Thymus (tissue), 11 donors: ENCODE measurements at regions not wholly inside any gene's neighbourhood (a gene's known extent, or its start where the extent isn't known, plus 50 kb on each side); places are given as distances from the start of the nearest gene placed in this dataset.

Source experiments
- DNase-seq, 9 donors: peaks; one replicate each; pipeline ENCODE4 v3.0.0-alpha.2; 2013; ENCODE audit warnings: low spot score in 9 of 9, low read depth in 6 of 9, missing footprints in 1 of 9
- H3K27ac ChIP-seq, 2 donors: one replicate each; pipeline ENCODE4 v1.5.1; 2013; ENCODE audit warnings: control low read depth in 1 of 2, low read depth in 1 of 2, low read length in 1 of 2, mild to moderate bottlenecking in 1 of 2, moderate library complexity in 1 of 2
- H3K27me3 ChIP-seq, 2 donors: one replicate each; pipeline ENCODE4 v1.5.1; 2013; ENCODE audit warnings: low read length in 1 of 2; ENCODE audit not compliant: control insufficient read depth in 2 of 2, insufficient read depth in 1 of 2
- H3K36me3 ChIP-seq, 2 donors: one replicate each; pipeline ENCODE4 v1.5.1; 2013; ENCODE audit warnings: low read length in 1 of 2, mild to moderate bottlenecking in 1 of 2, moderate library complexity in 1 of 2; ENCODE audit not compliant: control insufficient read depth in 2 of 2, insufficient read depth in 2 of 2
- H3K4me1 ChIP-seq, 2 donors: one replicate each; pipeline ENCODE4 v1.5.1; 2013; ENCODE audit warnings: low read length in 2 of 2; ENCODE audit not compliant: control insufficient read depth in 2 of 2, insufficient read depth in 2 of 2
- H3K4me3 ChIP-seq, 2 donors: one replicate each; pipeline ENCODE4 v1.5.1; 2013; ENCODE audit warnings: low read length in 2 of 2, control low read depth in 1 of 2, mild to moderate bottlenecking in 1 of 2
- H3K9me3 ChIP-seq, 2 donors: one replicate each; pipeline ENCODE4 v1.5.1; 2013; ENCODE audit warnings: low read length in 1 of 2, mild to moderate bottlenecking in 1 of 2; ENCODE audit not compliant: control insufficient read depth in 2 of 2, insufficient read depth in 1 of 2
- WGBS: extraction: QIAGEN DNeasy Blood & Tissue Kit; methylation state at CpG from one replicate; pipeline ENCODE4 v1.1.7; 2013; 5-methylcytosine and 5-hydroxymethylcytosine counted together
- donor health status: healthy.

GRCh38 chr7:27299861-27300260 lies 57.3 kb downstream of the EVX1 start:
- Histone ChIP-seq H3K27me3 (no peaks in the 10 kb centered on the region), H3K9me3 (no peaks in the 10 kb centered on the region), H3K27ac (no peak overlapping the region), H3K4me1 (no peaks in the 10 kb centered on the region), H3K36me3 (no peaks in the 10 kb centered on the region), H3K4me3 (no peak overlapping the region)
- 99% methylated on average over 3 of the region's 3 CpGs for WGBS
- no peak for DNase-seq

- H3K4me3 ChIP-seq = no peak overlapping the region
- no peaks in the 10 kb centered on the region for H3K36me3 ChIP-seq
- WGBS = 90% methylated on average over 3 of the region's 3 CpGs
- no peak for DNase-seq
- H3K27ac ChIP-seq = no peak overlapping the region
- H3K4me1 ChIP-seq = no peaks in the 10 kb centered on the region
- no peaks in the 10 kb centered on the region for H3K27me3 ChIP-seq
- H3K9me3 ChIP-seq = no peaks in the 10 kb centered on the region
Observed at GRCh38 chr7:27300421-27300820, 57.8 kb downstream of the EVX1 start.

- no peak for DNase-seq
- WGBS = 93% methylated on average over 2 of the region's 2 CpGs
- H3K36me3 ChIP-seq = no peaks in the 10 kb centered on the region
- H3K27me3 ChIP-seq = no peaks in the 10 kb centered on the region
- no peaks in the 10 kb centered on the region for H3K4me1 ChIP-seq
- no peak overlapping the region for H3K4me3 ChIP-seq
- H3K27ac ChIP-seq = no peak overlapping the region
- no peaks in the 10 kb centered on the region for H3K9me3 ChIP-seq
Observed at GRCh38 chr7:27302590-27302989, 60.0 kb downstream of the EVX1 start.

- Histone ChIP-seq H3K9me3 (no peaks in the 10 kb centered on the region), H3K36me3 (no peaks in the 10 kb centered on the region), H3K27me3 (no peaks in the 10 kb centered on the region), H3K4me3 (no peak overlapping the region), H3K27ac (no peak overlapping the region), H3K4me1 (no peaks in the 10 kb centered on the region)
- DNase-seq = no peak
- WGBS = 87% methylated on average over 5 of the region's 5 CpGs
Observed at GRCh38 chr7:27303026-27303425, 60.4 kb downstream of the EVX1 start.

GRCh38 chr7:27305854-27306253 lies 63.3 kb downstream of the EVX1 start:
- no peaks in the 10 kb centered on the region for H3K36me3 ChIP-seq
- H3K27me3 ChIP-seq = no peaks in the 10 kb centered on the region
- H3K27ac ChIP-seq = no peak overlapping the region
- no peak overlapping the region for H3K4me3 ChIP-seq
- H3K9me3 ChIP-seq = no peaks in the 10 kb centered on the region
- 95% methylated on average over 6 of the region's 6 CpGs for WGBS
- DNase-seq = no peak
- no peaks in the 10 kb centered on the region for H3K4me1 ChIP-seq

GRCh38 chr7:27312820-27313219 lies 70.2 kb downstream of the EVX1 start:
- WGBS = 89% methylated on average over 4 of the region's 4 CpGs
- H3K9me3 ChIP-seq = no peaks in the 10 kb centered on the region
- no peak overlapping the region for H3K27ac ChIP-seq
- H3K4me1 ChIP-seq = no peaks in the 10 kb centered on the region
- H3K36me3 ChIP-seq = no peaks in the 10 kb centered on the region
- DNase-seq = no peak
- H3K4me3 ChIP-seq = no peak overlapping the region
- peaks cover 0 to 3% of the 10 kb centered on the region in 2 donors for H3K27me3 ChIP-seq

GRCh38 chr7:27314111-27314510 lies 71.5 kb downstream of the EVX1 start:
- 13% methylated on average over 3 of the region's 3 CpGs for WGBS
- Histone ChIP-seq H3K27me3 (peaks cover 0 to 3% of the 10 kb centered on the region in 2 donors), H3K4me1 (no peaks in the 10 kb centered on the region), H3K36me3 (no peaks in the 10 kb centered on the region), H3K9me3 (no peaks in the 10 kb centered on the region), H3K27ac (no peak overlapping the region), H3K4me3 (no peak overlapping the region)
- DNase-seq = no peak

GRCh38 chr7:27315066-27315465 lies 72.5 kb downstream of the EVX1 start:
- H3K27ac ChIP-seq = no peak overlapping the region

GRCh38 chr7:27316311-27316710 lies 73.7 kb downstream of the EVX1 start:
- Histone ChIP-seq H3K4me1 (no peaks in the 10 kb centered on the region), H3K36me3 (no peaks in the 10 kb centered on the region), H3K4me3 (no peak overlapping the region), H3K9me3 (no peaks in the 10 kb centered on the region), H3K27me3 (peaks cover 0 to 3% of the 10 kb centered on the region in 2 donors), H3K27ac (no peak overlapping the region)
- WGBS = 93% methylated on average over 3 of the region's 3 CpGs
- no peak for DNase-seq

More at GRCh38 chr7:27315066-27315465, 72.5 kb downstream of the EVX1 start:
- 95% methylated on average over 5 of the region's 5 CpGs for WGBS
- Histone ChIP-seq H3K36me3 (no peaks in the 10 kb centered on the region), H3K27me3 (peaks cover 0 to 3% of the 10 kb centered on the region in 2 donors), H3K4me1 (no peaks in the 10 kb centered on the region), H3K9me3 (no peaks in the 10 kb centered on the region), H3K4me3 (no peak overlapping the region)
- DNase-seq = no peak

GRCh38 chr7:27324246-27324645 lies 81.6 kb downstream of the EVX1 start:
- Histone ChIP-seq H3K27ac (no peak overlapping the region), H3K36me3 (no peaks in the 10 kb centered on the region), H3K9me3 (no peaks in the 10 kb centered on the region), H3K4me1 (no peaks in the 10 kb centered on the region), H3K27me3 (no peaks in the 10 kb centered on the region), H3K4me3 (no peak overlapping the region)
- DNase-seq = no peak
